ENCODE measurements at regions not wholly inside any gene's neighbourhood (a gene's known extent, or its start where the extent isn't known, plus 50 kb on each side); places are given as distances from the start of the nearest gene placed in this dataset.
"Not testable (repeated sequence)": the region's sequence is repeated elsewhere in the genome, so short reads cannot be mapped to it uniquely, and the experiment has no call there.

DNA sequence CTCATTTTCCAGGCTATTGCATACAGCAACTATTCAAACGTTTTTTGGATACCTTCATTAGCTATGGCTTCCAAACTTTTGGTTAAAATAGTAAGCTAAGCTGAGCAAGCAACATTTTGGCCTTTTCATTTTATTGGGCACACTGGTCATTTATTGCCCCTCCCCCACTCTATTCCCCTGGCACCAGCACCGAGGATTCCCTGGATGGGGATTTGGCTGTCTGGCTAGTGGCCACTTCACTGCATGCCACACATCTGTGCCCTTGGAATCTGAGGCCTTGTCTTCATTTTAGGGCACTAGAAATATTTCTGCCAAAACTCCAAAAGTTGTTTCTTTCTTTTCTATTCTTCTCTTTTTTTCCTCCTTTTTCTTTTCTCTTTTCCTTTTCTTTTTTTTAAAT is 980.7 kb downstream of the LTN1 start:
- H3K9ac ChIP-seq (replicated peaks; ENCODE audit: extremely low read depth, insufficient read depth, low read length); H3K4me2 ChIP-seq (ENCODE audit: insufficient read depth, low read length); H3K9me3 ChIP-seq (replicated peaks; ENCODE audit: control insufficient read depth, insufficient read depth, low read length); H3K79me2 ChIP-seq (ENCODE audit: control insufficient read depth, insufficient read depth, low read length); FAIRE-seq; H3K9me1 ChIP-seq (replicated peaks; ENCODE audit: control insufficient read depth, extremely low read depth, insufficient read depth, low read length); H3K27ac ChIP-seq (ENCODE audit: insufficient read depth, low read depth, low read length); H3K36me3 ChIP-seq (ENCODE audit: control insufficient read depth in 2 of 2, extremely low read depth in 1 of 2, insufficient read depth in 2 of 2, low read length in 2 of 2); POLR2A ChIA-PET; H3K4me3 ChIP-seq (replicated peaks in 1 of 3; ENCODE audit: insufficient read depth in 1 of 3, low read depth in 1 of 3, low read length in 3 of 3); H4K20me1 ChIP-seq (replicated peaks; ENCODE audit: control insufficient read depth, extremely low read depth, insufficient read depth, low read length); dilution Hi-C loops (cut with MboI; ENCODE audit: extremely low pct_ligation_motif_present, low sequenced_read_pairs); H3K4me1 ChIP-seq (ENCODE audit: control insufficient read depth, extremely low read depth, insufficient read depth, low read length); H3K27me3 ChIP-seq (ENCODE audit: control insufficient read depth in 2 of 2, insufficient read depth in 2 of 2, low read length in 2 of 2); H2AFZ ChIP-seq (ENCODE audit: low read depth, low read length); intact Hi-C loops (cut with micrococcal nuclease); DNase-seq (ENCODE audit: low read depth, low spot score); BruUV-seq (replicated peaks); CTCF ChIA-PET: not testable (repeated sequence)

DNA sequence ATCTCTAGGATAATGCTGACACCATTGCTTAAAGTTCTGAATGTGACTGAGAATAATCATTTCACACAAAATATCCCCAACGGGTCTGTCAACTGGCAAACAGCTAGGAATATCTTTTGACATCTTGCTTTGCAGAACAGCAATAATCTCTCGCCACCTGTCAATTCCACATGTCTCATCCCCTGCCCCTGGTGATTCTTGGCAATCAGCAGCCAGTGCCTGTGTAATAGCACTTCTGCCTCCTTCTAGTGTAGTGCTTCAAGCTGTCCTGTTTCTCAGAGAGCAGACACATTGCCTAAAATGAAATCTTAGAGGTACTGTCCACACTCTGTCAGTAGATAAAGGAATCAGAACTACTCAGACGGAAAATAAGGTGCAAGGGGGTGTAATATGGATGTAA is 984.4 kb downstream of the LTN1 start:
- H4K20me1 ChIP-seq (replicated peaks; ENCODE audit: control insufficient read depth, extremely low read depth, insufficient read depth, low read length); H3K27me3 ChIP-seq (ENCODE audit: control insufficient read depth in 2 of 2, insufficient read depth in 2 of 2, low read length in 2 of 2); BruUV-seq (replicated peaks); H3K9me1 ChIP-seq (replicated peaks; ENCODE audit: control insufficient read depth, extremely low read depth, insufficient read depth, low read length); dilution Hi-C loops (cut with MboI; ENCODE audit: extremely low pct_ligation_motif_present, low sequenced_read_pairs); H3K4me2 ChIP-seq (ENCODE audit: insufficient read depth, low read length); H3K9ac ChIP-seq (replicated peaks; ENCODE audit: extremely low read depth, insufficient read depth, low read length); H3K4me3 ChIP-seq (replicated peaks in 1 of 3; ENCODE audit: insufficient read depth in 1 of 3, low read depth in 1 of 3, low read length in 3 of 3); H3K36me3 ChIP-seq (ENCODE audit: control insufficient read depth in 2 of 2, extremely low read depth in 1 of 2, insufficient read depth in 2 of 2, low read length in 2 of 2); H3K79me2 ChIP-seq (ENCODE audit: control insufficient read depth, insufficient read depth, low read length); H3K9me3 ChIP-seq (replicated peaks; ENCODE audit: control insufficient read depth, insufficient read depth, low read length); H3K4me1 ChIP-seq (ENCODE audit: control insufficient read depth, extremely low read depth, insufficient read depth, low read length); H2AFZ ChIP-seq (ENCODE audit: low read depth, low read length); FAIRE-seq; H3K27ac ChIP-seq (ENCODE audit: insufficient read depth, low read depth, low read length); POLR2A ChIA-PET; intact Hi-C loops (cut with micrococcal nuclease); DNase-seq (ENCODE audit: low read depth, low spot score); CTCF ChIA-PET: not testable (repeated sequence)

DNA sequence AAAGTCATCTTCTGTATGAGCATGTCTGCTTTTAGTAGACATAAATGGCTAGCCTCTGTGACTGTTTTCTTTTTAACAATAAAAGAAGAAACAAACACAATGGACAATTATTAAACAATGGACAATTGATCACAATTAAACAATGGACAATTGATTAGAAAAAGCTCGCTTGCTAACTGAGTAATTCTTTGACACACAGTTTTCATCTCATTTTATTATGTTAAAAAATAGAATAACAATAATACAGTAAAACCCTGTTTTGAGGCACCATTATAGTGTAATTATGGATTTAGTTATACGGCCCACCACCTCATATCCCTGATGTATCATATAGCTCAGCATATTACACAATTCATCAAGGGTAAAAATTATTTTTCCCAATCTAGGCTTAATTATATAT is 989.0 kb downstream of the LTN1 start:
- H3K36me3 ChIP-seq (ENCODE audit: control insufficient read depth in 2 of 2, extremely low read depth in 1 of 2, insufficient read depth in 2 of 2, low read length in 2 of 2); POLR2A ChIA-PET; intact Hi-C loops (cut with micrococcal nuclease); H3K9me3 ChIP-seq (replicated peaks; ENCODE audit: control insufficient read depth, insufficient read depth, low read length); H3K27me3 ChIP-seq (ENCODE audit: control insufficient read depth in 2 of 2, insufficient read depth in 2 of 2, low read length in 2 of 2); dilution Hi-C loops (cut with MboI; ENCODE audit: extremely low pct_ligation_motif_present, low sequenced_read_pairs); CTCF ChIA-PET; H2AFZ ChIP-seq (ENCODE audit: low read depth, low read length); FAIRE-seq; H3K79me2 ChIP-seq (ENCODE audit: control insufficient read depth, insufficient read depth, low read length); H3K9ac ChIP-seq (replicated peaks; ENCODE audit: extremely low read depth, insufficient read depth, low read length); BruUV-seq (replicated peaks); DNase-seq (ENCODE audit: low read depth, low spot score); H3K27ac ChIP-seq (ENCODE audit: insufficient read depth, low read depth, low read length); H3K4me1 ChIP-seq (ENCODE audit: control insufficient read depth, extremely low read depth, insufficient read depth, low read length); H3K9me1 ChIP-seq (replicated peaks; ENCODE audit: control insufficient read depth, extremely low read depth, insufficient read depth, low read length); H3K4me2 ChIP-seq (ENCODE audit: insufficient read depth, low read length); H4K20me1 ChIP-seq (replicated peaks; ENCODE audit: control insufficient read depth, extremely low read depth, insufficient read depth, low read length); H3K4me3 ChIP-seq (replicated peaks in 1 of 3; ENCODE audit: insufficient read depth in 1 of 3, low read depth in 1 of 3, low read length in 3 of 3): not testable (repeated sequence)

DNA sequence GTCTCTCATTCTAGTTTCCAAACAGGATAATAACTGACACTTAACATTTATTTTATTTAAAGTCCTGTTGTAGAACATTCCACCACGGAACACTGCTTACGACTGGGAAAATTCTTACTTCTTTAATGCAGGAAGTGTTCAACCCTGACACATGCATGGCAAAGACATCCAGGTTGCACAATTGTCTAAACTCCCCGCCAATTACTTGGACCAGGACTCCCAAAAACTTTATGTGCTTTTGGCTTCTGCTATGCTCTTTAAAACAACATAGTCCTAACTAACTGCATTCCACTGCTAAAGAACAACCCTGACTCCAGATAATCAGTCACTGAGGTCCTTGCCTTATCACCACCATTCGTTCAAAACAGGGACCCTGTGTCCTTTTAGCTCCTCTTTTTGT is 995.8 kb downstream of the LTN1 start:
- BruUV-seq (replicated peaks); H2AFZ ChIP-seq (ENCODE audit: low read depth, low read length); dilution Hi-C loops (cut with MboI; ENCODE audit: extremely low pct_ligation_motif_present, low sequenced_read_pairs): not testable (repeated sequence)

More for the DNA sequence above, 995.8 kb downstream of the LTN1 start:
- H3K9ac ChIP-seq (replicated peaks; ENCODE audit: extremely low read depth, insufficient read depth, low read length); H3K9me3 ChIP-seq (replicated peaks; ENCODE audit: control insufficient read depth, insufficient read depth, low read length); CTCF ChIA-PET; intact Hi-C loops (cut with micrococcal nuclease); H3K9me1 ChIP-seq (replicated peaks; ENCODE audit: control insufficient read depth, extremely low read depth, insufficient read depth, low read length); H3K4me3 ChIP-seq (replicated peaks in 1 of 3; ENCODE audit: insufficient read depth in 1 of 3, low read depth in 1 of 3, low read length in 3 of 3); FAIRE-seq; DNase-seq (ENCODE audit: low read depth, low spot score); POLR2A ChIA-PET; H3K27ac ChIP-seq (ENCODE audit: insufficient read depth, low read depth, low read length); H3K79me2 ChIP-seq (ENCODE audit: control insufficient read depth, insufficient read depth, low read length); H4K20me1 ChIP-seq (replicated peaks; ENCODE audit: control insufficient read depth, extremely low read depth, insufficient read depth, low read length); H3K36me3 ChIP-seq (ENCODE audit: control insufficient read depth in 2 of 2, extremely low read depth in 1 of 2, insufficient read depth in 2 of 2, low read length in 2 of 2); H3K27me3 ChIP-seq (ENCODE audit: control insufficient read depth in 2 of 2, insufficient read depth in 2 of 2, low read length in 2 of 2); H3K4me1 ChIP-seq (ENCODE audit: control insufficient read depth, extremely low read depth, insufficient read depth, low read length); H3K4me2 ChIP-seq (ENCODE audit: insufficient read depth, low read length): not testable (repeated sequence)
